HEK293 (cell line): ENCODE measurements at regions not wholly inside any gene's neighbourhood (a gene's known extent, or its start where the extent isn't known, plus 50 kb on each side); places are given as distances from the start of the nearest gene placed in this dataset.

ENCODE experiments used
- TF ChIP-seq, protein P1 (sequence below): fragments of 450-650 bp; formaldehyde crosslinking; IDR thresholded peaks from 2 replicates; pipeline ENCODE4; 2016; ENCODE audit warnings: missing biosample characterization, missing genetic modification characterization

GRCh38 chr5:22908129-22908528 is 55.0 kb upstream of the CDH12 start (continued):
- TF ChIP-seq, protein P1, sequence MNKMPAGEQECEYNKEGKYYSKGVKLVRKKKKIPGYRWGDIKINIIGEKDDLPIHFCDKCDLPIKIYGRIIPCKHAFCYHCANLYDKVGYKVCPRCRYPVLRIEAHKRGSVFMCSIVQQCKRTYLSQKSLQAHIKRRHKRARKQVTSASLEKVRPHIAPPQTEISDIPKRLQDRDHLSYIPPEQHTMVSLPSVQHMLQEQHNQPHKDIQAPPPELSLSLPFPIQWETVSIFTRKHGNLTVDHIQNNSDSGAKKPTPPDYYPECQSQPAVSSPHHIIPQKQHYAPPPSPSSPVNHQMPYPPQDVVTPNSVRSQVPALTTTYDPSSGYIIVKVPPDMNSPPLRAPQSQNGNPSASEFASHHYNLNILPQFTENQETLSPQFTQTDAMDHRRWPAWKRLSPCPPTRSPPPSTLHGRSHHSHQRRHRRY, result no peak
